IMR-90 (cell line): ENCODE measurements at regions not wholly inside any gene's neighbourhood (a gene's known extent, or its start where the extent isn't known, plus 50 kb on each side); places are given as distances from the start of the nearest gene placed in this dataset.

Experiments
- ATAC-seq: fragments of 200-7000 bp; cut with Tn5 transposase; 2 replicates; pipeline ENCODE4 v1.9.1; 2020; ENCODE audit warnings: low read depth, mild to moderate bottlenecking, moderate library complexity
- BruUV-seq: library from RNA; stranded (reverse); fragments of 400-500 nt; replicated peaks from 2 replicates; lab custom pipeline; 2021; lab: Mats Ljungman, UMichigan
- CTCF ChIA-PET: fragments of 300-600 bp; formaldehyde crosslinking; extraction: SDS; loops from one replicate; lab custom pipeline; 2021; ENCODE audit warnings: antibody characterized with exemption; lab: Yijun Ruan, JAX
- POLR2A ChIA-PET: fragments of 300-600 bp; sonication (Branson Sonifier 250); formaldehyde crosslinking; loops from one replicate; lab custom pipeline; 2022; ENCODE audit warnings: antibody characterized with exemption; ENCODE audit not compliant: unreplicated experiment; lab: Charles Lee
- DNase-seq: peaks from one replicate; pipeline ENCODE4 v3.0.0; 2013
- H2AFZ ChIP-seq: replicated peaks from 2 replicates; pipeline ENCODE3; 2013; ENCODE audit warnings: low read length, mild to moderate bottlenecking; ENCODE audit not compliant: poor library complexity
- H2AK5ac ChIP-seq: 2 replicates; pipeline ENCODE4 v1.6.1; 2013; ENCODE audit warnings: low read depth, low read length, inconsistent platforms
- H2AK9ac ChIP-seq: replicated peaks from 2 replicates; pipeline ENCODE3; 2013; ENCODE audit warnings: mild to moderate bottlenecking, low read depth, low read length, moderate library complexity; ENCODE audit not compliant: poor library complexity
- H2BK120ac ChIP-seq: 2 replicates; pipeline ENCODE4 v1.6.1; 2013; ENCODE audit warnings: low read depth, low read length, inconsistent platforms
- H2BK15ac ChIP-seq: 3 replicates; pipeline ENCODE4 v1.6.1; 2013; ENCODE audit warnings: low read depth, low read length, inconsistent platforms
- H2BK20ac ChIP-seq: 2 replicates; pipeline ENCODE4 v1.6.1; 2013; ENCODE audit warnings: low read depth, mild to moderate bottlenecking, inconsistent platforms, low read length, moderate library complexity
- H2BK5ac ChIP-seq: 2 replicates; pipeline ENCODE4 v1.6.1; 2013; ENCODE audit warnings: mild to moderate bottlenecking, low read depth, low read length, inconsistent platforms; ENCODE audit not compliant: poor library complexity, severe bottlenecking
- H3K14ac ChIP-seq: replicated peaks from 2 replicates; pipeline ENCODE4 v1.6.1; 2013; ENCODE audit warnings: low read depth, low read length, inconsistent platforms
- H3K18ac ChIP-seq: 2 replicates; pipeline ENCODE4 v1.6.1; 2013; ENCODE audit warnings: low read depth, low read length, control low read depth
- H3K23ac ChIP-seq: 2 replicates; pipeline ENCODE4 v1.6.1; 2013; ENCODE audit warnings: low read depth, low read length, inconsistent platforms
- H3K27ac ChIP-seq: 2 replicates; pipeline ENCODE4 v1.5.1; 2013; ENCODE audit warnings: mild to moderate bottlenecking, control low read depth, low read length; ENCODE audit not compliant: insufficient read depth
- H3K27me3 ChIP-seq: 2 replicates; pipeline ENCODE4 v1.6.1; 2013; ENCODE audit warnings: low read length; ENCODE audit not compliant: control insufficient read depth, insufficient read depth
- H3K36me3 ChIP-seq: 2 replicates; pipeline ENCODE4 v1.6.1; 2013; ENCODE audit warnings: low read length, mixed read lengths; ENCODE audit not compliant: control insufficient read depth, insufficient read depth
- H3K4ac ChIP-seq: 2 replicates; pipeline ENCODE4 v1.6.1; 2013; ENCODE audit warnings: low read depth, low read length, inconsistent platforms
- H3K4me1 ChIP-seq: 2 replicates; pipeline ENCODE4 v1.6.1; 2013; ENCODE audit warnings: low read length, mixed read lengths; ENCODE audit not compliant: control insufficient read depth, insufficient read depth
- H3K4me2 ChIP-seq: 2 replicates; pipeline ENCODE4 v1.6.1; 2013; ENCODE audit warnings: low read depth, mild to moderate bottlenecking, control low read depth, low read length, moderate library complexity
- H3K4me3 ChIP-seq: 2 replicates; pipeline ENCODE4 v1.5.1; 2013; ENCODE audit warnings: low read depth, mild to moderate bottlenecking, control low read depth, low read length, moderate library complexity; ENCODE audit not compliant: insufficient read depth
- H3K56ac ChIP-seq: 2 replicates; pipeline ENCODE4 v1.6.1; 2013; ENCODE audit warnings: low read length, inconsistent platforms; ENCODE audit not compliant: insufficient read depth; ENCODE audit errors: extremely low read depth
- H3K79me1 ChIP-seq, 2 experiments: 2 replicates each; pipeline ENCODE4 v1.6.1; 2013; ENCODE audit warnings: low read length in 2 of 2, inconsistent platforms in 1 of 2, low read depth in 1 of 2
- H3K9ac ChIP-seq: 2 replicates; pipeline ENCODE4 v1.6.1; 2013; ENCODE audit warnings: low read depth, low read length, control low read depth
- H3K9me1 ChIP-seq: 2 replicates; pipeline ENCODE4 v1.6.1; 2013; ENCODE audit warnings: low read length, inconsistent platforms; ENCODE audit not compliant: insufficient read depth
- H3K9me3 ChIP-seq: 2 replicates; pipeline ENCODE4 v1.6.1; 2013; ENCODE audit warnings: low read length; ENCODE audit not compliant: control insufficient read depth, insufficient read depth
- H4K20me1 ChIP-seq: 2 replicates; pipeline ENCODE4 v1.6.1; 2013; ENCODE audit warnings: low read length, inconsistent platforms; ENCODE audit not compliant: insufficient read depth
- H4K5ac ChIP-seq: 2 replicates; pipeline ENCODE4 v1.6.1; 2013; ENCODE audit warnings: mild to moderate bottlenecking, low read depth, low read length, control low read depth
- H4K8ac ChIP-seq, 2 experiments: 2 replicates each; pipeline ENCODE4 v1.6.1; 2013; ENCODE audit warnings: low read depth in 2 of 2, low read length in 2 of 2, control low read depth in 1 of 2, inconsistent platforms in 1 of 2
- H4K91ac ChIP-seq: 2 replicates; pipeline ENCODE4 v1.6.1; 2013; ENCODE audit warnings: low read depth, low read length, inconsistent platforms; ENCODE audit not compliant: insufficient read depth
- BHLHE40 ChIP-seq: fragments of 150-350 bp; IDR thresholded peaks from 2 replicates; pipeline ENCODE4 v1.6.1; 2016; ENCODE audit warnings: mild to moderate bottlenecking, low read depth, low read length
- POLR2A ChIP-seq: IDR thresholded peaks from 2 replicates; pipeline ENCODE4 v1.6.1; 2012; ENCODE audit warnings: mild to moderate bottlenecking, low read depth, low read length
- WGBS, 2 experiments: methylation state at CpG; one replicate each; pipeline versions ENCODE4 v1.1.5 to v1.1.7; 2013; ENCODE audit warnings: missing lambda C conversion rate in 2 of 2; ENCODE audit not compliant: insufficient read length in 1 of 2; ENCODE audit errors: extremely low coverage in 2 of 2; 5-methylcytosine and 5-hydroxymethylcytosine counted together
- dilution Hi-C: fragments of 300-500 bp; cut with HindIII; formaldehyde crosslinking; loops from one replicate; pipeline ENCODE4 v1.14.3; 2018; ENCODE audit warnings: low sequenced_read_pairs; ENCODE audit not compliant: unreplicated experiment
- in situ Hi-C: fragments of 300-500 bp; cut with MboI; formaldehyde crosslinking; loops from 3 replicates; pipeline ENCODE4 v1.14.3; 2019; ENCODE audit warnings: low sequenced_read_pairs, inconsistent platforms, mixed read lengths
- intact Hi-C: fragments of 100-400 bp; cut with micrococcal nuclease; formaldehyde crosslinking; loops from 2 replicates; pipeline ENCODE4 v1.10.0; 2022
- TF ChIP-seq, protein P1 (sequence below): conservative IDR thresholded peaks from 2 replicates; pipeline ENCODE4 v1.5.1; 2012; ENCODE audit warnings: mild to moderate bottlenecking, low read depth, low read length, improper control_type of control experiment
- TF ChIP-seq, protein P2 (sequence below): fragments of 150-350 bp; IDR thresholded peaks from 2 replicates; pipeline ENCODE4 v1.6.1; 2017; ENCODE audit warnings: mild to moderate bottlenecking, antibody characterized with exemption, low read length, low read depth

DNA sequence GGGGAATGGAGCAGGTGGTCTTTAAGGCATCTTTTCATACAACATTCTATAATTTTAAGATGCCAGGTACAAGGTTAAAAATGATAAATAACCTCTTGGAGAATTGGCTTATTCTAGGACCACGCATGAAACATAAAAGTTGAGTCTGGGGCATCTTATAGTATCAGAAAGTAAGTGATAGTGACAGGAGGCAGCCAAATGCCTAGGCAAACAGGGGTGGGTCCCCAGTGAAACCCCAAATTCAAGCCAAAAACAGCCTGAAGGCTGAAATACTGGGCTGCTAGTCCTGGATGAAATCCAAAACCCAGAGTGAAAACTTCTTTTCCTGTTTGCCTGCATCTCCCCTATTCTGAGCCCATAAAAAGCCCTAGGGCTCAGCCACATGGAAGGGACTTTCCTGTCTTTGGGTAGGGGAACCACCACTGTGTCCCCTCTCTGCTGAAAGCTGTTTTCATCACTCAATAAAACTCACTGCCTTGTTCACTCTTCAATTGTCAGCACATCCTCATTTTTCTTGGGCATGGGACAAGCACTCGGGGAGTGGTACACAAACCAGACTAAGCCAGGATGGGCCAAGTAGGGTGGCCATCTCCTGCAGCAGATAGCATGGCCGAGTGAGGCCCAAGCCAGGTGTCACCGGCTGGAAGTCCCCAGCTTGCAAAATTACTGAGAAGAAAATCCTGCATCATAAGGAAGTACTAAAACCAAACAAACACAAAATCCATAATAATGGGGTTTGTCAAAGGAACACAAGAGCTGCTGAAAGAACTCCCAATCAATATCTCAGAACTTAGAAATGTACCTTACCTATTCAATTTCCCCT is 241.6 kb upstream of the GALNT17 start:
- Histone ChIP-seq H3K36me3 (no peaks in the 10 kb centered on the region), H3K23ac (no peak overlapping the region), H2AFZ (no peak overlapping the region), H4K91ac (no peak overlapping the region), H3K4me1 (no peaks in the 10 kb centered on the region), H4K8ac (no peak overlapping the region), H3K9me3 (peaks cover 21% of the 10 kb centered on the region), H3K14ac (no peak overlapping the region), H4K20me1 (no peaks in the 10 kb centered on the region), H2BK5ac (no peak overlapping the region), H2BK15ac (no peak overlapping the region), H3K4me3 (no peak overlapping the region), H2AK5ac (no peak overlapping the region), H2AK9ac (no peak overlapping the region), H3K27ac (no peak overlapping the region), H3K79me1 (no peaks in the 10 kb centered on the region), H3K9me1 (no peaks in the 10 kb centered on the region), H3K56ac (no peak overlapping the region), H3K4me2 (no peak overlapping the region), H3K4ac (no peak overlapping the region), H3K18ac (no peak overlapping the region), H3K9ac (no peak overlapping the region), H2BK20ac (no peak overlapping the region), H4K5ac (no peak overlapping the region), H3K27me3 (no peaks in the 10 kb centered on the region), H2BK120ac (no peak overlapping the region)
- BruUV-seq, result no TSS peak
- ATAC-seq (no peak), DNase-seq (no peak)
- dilution Hi-C loops, result no loop called here
- intact Hi-C loops, result no loop called here
- WGBS, 2 experiments, result no CpG with 5 or more reads among the region's 4 CpGs
- ChIA-PET POLR2A (no interaction called here), CTCF (no interaction called here)
- in situ Hi-C loops, result no loop called here
- no peak for TF ChIP-seq POLR2A
- TF ChIP-seq, protein P1, sequence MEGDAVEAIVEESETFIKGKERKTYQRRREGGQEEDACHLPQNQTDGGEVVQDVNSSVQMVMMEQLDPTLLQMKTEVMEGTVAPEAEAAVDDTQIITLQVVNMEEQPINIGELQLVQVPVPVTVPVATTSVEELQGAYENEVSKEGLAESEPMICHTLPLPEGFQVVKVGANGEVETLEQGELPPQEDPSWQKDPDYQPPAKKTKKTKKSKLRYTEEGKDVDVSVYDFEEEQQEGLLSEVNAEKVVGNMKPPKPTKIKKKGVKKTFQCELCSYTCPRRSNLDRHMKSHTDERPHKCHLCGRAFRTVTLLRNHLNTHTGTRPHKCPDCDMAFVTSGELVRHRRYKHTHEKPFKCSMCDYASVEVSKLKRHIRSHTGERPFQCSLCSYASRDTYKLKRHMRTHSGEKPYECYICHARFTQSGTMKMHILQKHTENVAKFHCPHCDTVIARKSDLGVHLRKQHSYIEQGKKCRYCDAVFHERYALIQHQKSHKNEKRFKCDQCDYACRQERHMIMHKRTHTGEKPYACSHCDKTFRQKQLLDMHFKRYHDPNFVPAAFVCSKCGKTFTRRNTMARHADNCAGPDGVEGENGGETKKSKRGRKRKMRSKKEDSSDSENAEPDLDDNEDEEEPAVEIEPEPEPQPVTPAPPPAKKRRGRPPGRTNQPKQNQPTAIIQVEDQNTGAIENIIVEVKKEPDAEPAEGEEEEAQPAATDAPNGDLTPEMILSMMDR, result no peak
- no peak for TF ChIP-seq BHLHE40
- TF ChIP-seq, protein P2, sequence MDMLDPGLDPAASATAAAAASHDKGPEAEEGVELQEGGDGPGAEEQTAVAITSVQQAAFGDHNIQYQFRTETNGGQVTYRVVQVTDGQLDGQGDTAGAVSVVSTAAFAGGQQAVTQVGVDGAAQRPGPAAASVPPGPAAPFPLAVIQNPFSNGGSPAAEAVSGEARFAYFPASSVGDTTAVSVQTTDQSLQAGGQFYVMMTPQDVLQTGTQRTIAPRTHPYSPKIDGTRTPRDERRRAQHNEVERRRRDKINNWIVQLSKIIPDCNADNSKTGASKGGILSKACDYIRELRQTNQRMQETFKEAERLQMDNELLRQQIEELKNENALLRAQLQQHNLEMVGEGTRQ, result no peak
